SU-DHL-6 (cell line): ENCODE measurements at regions not wholly inside any gene's neighbourhood (a gene's known extent, or its start where the extent isn't known, plus 50 kb on each side); places are given as distances from the start of the nearest gene placed in this dataset.

Experiments used
- CTCF ChIP-seq: fragments of 200-600 bp; sonication (generic); IDR thresholded peaks from one replicate; pipeline ENCODE4 v1.5.1; 2017; ENCODE audit warnings: antibody characterized with exemption, mild to moderate bottlenecking, low read length, moderate library complexity; ENCODE audit not compliant: insufficient read depth, poor library complexity, severe bottlenecking
- EZH2phosphoT487 ChIP-seq: fragments of 200-600 bp; sonication (generic), shearing (Covaris generic); conservative IDR thresholded peaks from 2 replicates; pipeline ENCODE4 v1.6.1; 2018; ENCODE audit warnings: mild to moderate bottlenecking, antibody characterized with exemption, low read length, moderate library complexity, mixed read lengths

DNA sequence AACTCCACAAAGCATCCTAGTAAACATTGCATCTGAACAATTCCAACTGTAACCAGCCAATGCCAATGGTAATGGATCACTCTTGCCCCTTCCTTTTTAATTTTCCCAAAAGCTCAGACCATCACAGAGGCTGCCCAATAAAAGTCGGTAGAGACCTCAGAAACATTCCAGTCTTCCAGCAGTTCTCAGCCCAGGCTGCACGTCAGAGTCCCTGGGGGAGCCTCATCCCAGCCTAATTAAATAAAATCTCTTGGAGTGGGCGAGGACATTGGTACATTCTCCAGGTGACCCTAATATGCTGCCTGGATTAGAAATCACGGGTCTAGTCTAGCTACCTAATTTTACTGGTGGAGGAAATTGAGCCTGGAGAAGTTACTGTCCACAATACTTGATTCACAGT, 117.1 kb upstream of the MYOCD start:
- TF ChIP-seq EZH2phosphoT487 = no peak
- no peak for TF ChIP-seq CTCF
